Tibial nerve (tissue), 4 donors: ENCODE measurements at regions not wholly inside any gene's neighbourhood (a gene's known extent, or its start where the extent isn't known, plus 50 kb on each side); places are given as distances from the start of the nearest gene placed in this dataset.

Experiments used
- DNase-seq, 2 donors: peaks; one replicate each; pipeline ENCODE4 v3.0.0-alpha.2; 2019; ENCODE audit warnings: low spot score in 2 of 2
- H3K27ac ChIP-seq, 4 donors: fragments of 200-600 bp; sonication (generic) in 3 of 4; one replicate each; pipeline ENCODE4 v1.5.1; 2017 to 2019; ENCODE audit warnings: mild to moderate bottlenecking in 1 of 4
- H3K27me3 ChIP-seq, 2 donors: fragments of 200-600 bp; sonication (generic) in 1 of 2; one replicate each; pipeline versions ENCODE4 v1.5.1 to v1.6.0; 2017 to 2019
- H3K36me3 ChIP-seq, 3 donors: fragments of 200-600 bp; sonication (generic); one replicate each; pipeline ENCODE4 v1.5.1; 2018 to 2019
- H3K4me1 ChIP-seq, 4 donors: fragments of 200-600 bp; sonication (generic) in 3 of 4; one replicate each; pipeline ENCODE4 v1.5.1; 2017 to 2019
- H3K4me3 ChIP-seq, 4 donors: fragments of 200-600 bp; sonication (generic) in 3 of 4; one replicate each; pipeline ENCODE4 v1.5.1; 2017 to 2019; ENCODE audit warnings: mild to moderate bottlenecking in 1 of 4, moderate library complexity in 1 of 4
- H3K9me3 ChIP-seq, 4 donors: fragments of 200-600 bp; sonication (generic) in 3 of 4; one replicate each; pipeline ENCODE4 v1.5.1; 2017 to 2019
- CTCF ChIP-seq, 5 experiments: fragments of 200-600 bp in 3 of 5; fragments of 450-650 bp in 2 of 5; sonication (generic) in 3 of 5; IDR thresholded peaks; one replicate each; pipeline ENCODE4 v1.5.1; 2016 to 2019; ENCODE audit warnings: antibody characterized with exemption in 5 of 5, mild to moderate bottlenecking in 3 of 5, moderate library complexity in 2 of 5
- EP300 ChIP-seq, 2 donors: sonication (generic); formaldehyde crosslinking; IDR thresholded peaks; one replicate each; pipeline ENCODE4 v1.6.1; 2017; ENCODE audit warnings: antibody characterized with exemption in 2 of 2, mild to moderate bottlenecking in 1 of 2
- POLR2A ChIP-seq, 2 donors: fragments of 450-650 bp; IDR thresholded peaks; one replicate each; pipeline ENCODE4 v1.6.1; 2017; ENCODE audit warnings: antibody characterized with exemption in 2 of 2, mild to moderate bottlenecking in 2 of 2, moderate library complexity in 2 of 2
- WGBS, 2 donors: methylation state at CpG; one replicate each; pipeline ENCODE4 v1.1.5; 2018; 5-methylcytosine and 5-hydroxymethylcytosine counted together

GRCh38 chr5:72030237-72030636 is 77.0 kb upstream of the MAP1B start:
- Histone ChIP-seq H3K36me3 (no peaks in the 10 kb centered on the region), H3K27me3 (no peaks in the 10 kb centered on the region), H3K9me3 (no peaks in the 10 kb centered on the region), H3K4me3 (no peak overlapping the region), H3K4me1 (no peaks in the 10 kb centered on the region), H3K27ac (no peak overlapping the region)
- no peak for DNase-seq
- WGBS, 2 donors = 93 to 94% methylated on average over 3 of the region's 3 CpGs
- no peak for TF ChIP-seq POLR2A (IDR thresholded peaks at IDR 0.05)
- TF ChIP-seq CTCF (IDR thresholded peaks at IDR 0.05) = no peak
- no peak for TF ChIP-seq EP300 (IDR thresholded peaks at IDR 0.05)

GRCh38 chr5:72032788-72033187 is 74.5 kb upstream of the MAP1B start:
- no peaks in the 10 kb centered on the region for H3K4me1 ChIP-seq

GRCh38 chr5:72034770-72035169 is 72.5 kb upstream of the MAP1B start:
- H3K27ac ChIP-seq = no peak overlapping the region
- DNase-seq = no peak
- WGBS, 2 donors = 50 to 67% methylated on average over 4 of the region's 4 CpGs
- no peaks in the 10 kb centered on the region for H3K4me1 ChIP-seq
- no peaks in the 10 kb centered on the region for H3K9me3 ChIP-seq
- H3K4me3 ChIP-seq = no peak overlapping the region
- no peaks in the 10 kb centered on the region for H3K27me3 ChIP-seq
- TF ChIP-seq POLR2A (IDR thresholded peaks at IDR 0.05) = no peak
- TF ChIP-seq EP300 (IDR thresholded peaks at IDR 0.05) = no peak
- no peaks in the 10 kb centered on the region for H3K36me3 ChIP-seq

More at GRCh38 chr5:72032788-72033187, 74.5 kb upstream of the MAP1B start:
- DNase-seq = no peak
- no peak for TF ChIP-seq POLR2A (IDR thresholded peaks at IDR 0.05)
- TF ChIP-seq CTCF (IDR thresholded peaks at IDR 0.05) = no peak
- no peak for TF ChIP-seq EP300 (IDR thresholded peaks at IDR 0.05)
- no peak overlapping the region for H3K4me3 ChIP-seq
- H3K9me3 ChIP-seq = no peaks in the 10 kb centered on the region
- 29 to 30% methylated on average over 4 of the region's 4 CpGs for WGBS, 2 donors
- H3K27me3 ChIP-seq = no peaks in the 10 kb centered on the region
- H3K27ac ChIP-seq = no peak overlapping the region
- H3K36me3 ChIP-seq = no peaks in the 10 kb centered on the region

GRCh38 chr5:72035831-72036230 is 71.4 kb upstream of the MAP1B start:
- no peaks in the 10 kb centered on the region for H3K36me3 ChIP-seq
- no peaks in the 10 kb centered on the region for H3K4me1 ChIP-seq
- no peaks in the 10 kb centered on the region for H3K9me3 ChIP-seq
- no peak overlapping the region for H3K4me3 ChIP-seq
- no peak for DNase-seq
- no peaks in the 10 kb centered on the region for H3K27me3 ChIP-seq
- 63 to 65% methylated on average over 3 of the region's 3 CpGs for WGBS, 2 donors
- TF ChIP-seq POLR2A (IDR thresholded peaks at IDR 0.05) (no peak), CTCF (IDR thresholded peaks at IDR 0.05) (no peak), EP300 (IDR thresholded peaks at IDR 0.05) (no peak)
- H3K27ac ChIP-seq = no peak overlapping the region

GRCh38 chr5:72036951-72037350 is 70.3 kb upstream of the MAP1B start:
- Histone ChIP-seq H3K36me3 (no peaks in the 10 kb centered on the region), H3K4me1 (no peaks in the 10 kb centered on the region), H3K4me3 (no peak overlapping the region), H3K9me3 (no peaks in the 10 kb centered on the region), H3K27ac (no peak overlapping the region), H3K27me3 (no peaks in the 10 kb centered on the region)
- no peak for DNase-seq
- 51 to 58% methylated on average over 3 of the region's 3 CpGs for WGBS, 2 donors
- no peak for TF ChIP-seq EP300 (IDR thresholded peaks at IDR 0.05)
- no peak for TF ChIP-seq POLR2A (IDR thresholded peaks at IDR 0.05)
- TF ChIP-seq CTCF (IDR thresholded peaks at IDR 0.05) = no peak

- TF ChIP-seq EP300 (IDR thresholded peaks at IDR 0.05) (no peak), POLR2A (IDR thresholded peaks at IDR 0.05) (no peak), CTCF (IDR thresholded peaks at IDR 0.05) (no peak)
- no peaks in the 10 kb centered on the region for H3K4me1 ChIP-seq
- H3K9me3 ChIP-seq = no peaks in the 10 kb centered on the region
- H3K27me3 ChIP-seq = no peaks in the 10 kb centered on the region
- no peak for DNase-seq
- H3K27ac ChIP-seq = no peak overlapping the region
- H3K36me3 ChIP-seq = no peaks in the 10 kb centered on the region
- H3K4me3 ChIP-seq = no peak overlapping the region
Measured at GRCh38 chr5:72040513-72040912, 66.8 kb upstream of the MAP1B start.
